Lung (tissue), 11 donors: ENCODE measurements at regions not wholly inside any gene's neighbourhood (a gene's known extent, or its start where the extent isn't known, plus 50 kb on each side); places are given as distances from the start of the nearest gene placed in this dataset.
"Not testable (repeated sequence)": the region's sequence is repeated elsewhere in the genome, so short reads cannot be mapped to it uniquely, and the experiment has no call there.

ENCODE experiments used
- ATAC-seq: fragments of 200-7000 bp; cut with Tn5 transposase; one replicate; pipeline ENCODE4 v1.9.1; 2020; ENCODE audit warnings: moderate number of reproducible peaks; ENCODE audit not compliant: insufficient read depth, low FRiP score
- DNase-seq, 3 donors: peaks; one replicate each; pipeline ENCODE4 v3.0.0-alpha.2; 2013 to 2017
- H3K27ac ChIP-seq, 2 donors: one replicate each; pipeline ENCODE4 v1.5.1; 2013; ENCODE audit warnings: mild to moderate bottlenecking in 2 of 2, moderate library complexity in 2 of 2, control low read depth in 1 of 2, inconsistent platforms in 1 of 2, low read depth in 1 of 2, low read length in 1 of 2
- H3K27me3 ChIP-seq, 3 donors: one replicate each; pipeline ENCODE4 v1.5.1; 2013; ENCODE audit warnings: low read length in 2 of 3; ENCODE audit not compliant: control insufficient read depth in 3 of 3, insufficient read depth in 3 of 3
- H3K36me3 ChIP-seq, 4 donors: one replicate each; pipeline ENCODE4 v1.5.1; 2013; ENCODE audit warnings: low read length in 4 of 4, mild to moderate bottlenecking in 1 of 4, moderate library complexity in 1 of 4; ENCODE audit not compliant: control insufficient read depth in 4 of 4, insufficient read depth in 4 of 4
- H3K4me1 ChIP-seq, 5 donors: one replicate each; pipeline ENCODE4 v1.5.1; 2013; ENCODE audit warnings: low read length in 5 of 5, mild to moderate bottlenecking in 2 of 5, moderate library complexity in 1 of 5; ENCODE audit not compliant: control insufficient read depth in 5 of 5, insufficient read depth in 5 of 5
- H3K4me3 ChIP-seq: one replicate; pipeline ENCODE4 v1.5.1; 2013; ENCODE audit warnings: mild to moderate bottlenecking, control low read depth, moderate library complexity
- H3K9ac ChIP-seq, 2 donors: one replicate each; pipeline ENCODE4 v1.5.1; 2013; ENCODE audit warnings: low read length in 2 of 2, control low read depth in 1 of 2; ENCODE audit not compliant: insufficient read depth in 1 of 2
- H3K9me3 ChIP-seq, 4 donors: one replicate each; pipeline ENCODE4 v1.5.1; 2013; ENCODE audit warnings: low read length in 3 of 4, mild to moderate bottlenecking in 1 of 4, moderate library complexity in 1 of 4; ENCODE audit not compliant: control insufficient read depth in 4 of 4, insufficient read depth in 3 of 4
- WGBS, 2 donors: extraction: QIAGEN DNeasy Blood & Tissue Kit; methylation state at CpG; one replicate each; pipeline ENCODE4 v1.1.7; 2013; 5-methylcytosine and 5-hydroxymethylcytosine counted together
- TF ChIP-seq, protein P1 (sequence below): IDR thresholded peaks from 2 replicates; pipeline ENCODE4 v1.5.1; 2012; ENCODE audit warnings: mild to moderate bottlenecking; ENCODE audit errors: control extremely low read depth, extremely low read depth
- donor health status: control.
- donor health status: control.
- donor health status: Bipolar disorder and iron deficiency.
- donor health status: healthy.
- donor health status: DM: yes; HTN: yes; CAD: no.

DNA sequence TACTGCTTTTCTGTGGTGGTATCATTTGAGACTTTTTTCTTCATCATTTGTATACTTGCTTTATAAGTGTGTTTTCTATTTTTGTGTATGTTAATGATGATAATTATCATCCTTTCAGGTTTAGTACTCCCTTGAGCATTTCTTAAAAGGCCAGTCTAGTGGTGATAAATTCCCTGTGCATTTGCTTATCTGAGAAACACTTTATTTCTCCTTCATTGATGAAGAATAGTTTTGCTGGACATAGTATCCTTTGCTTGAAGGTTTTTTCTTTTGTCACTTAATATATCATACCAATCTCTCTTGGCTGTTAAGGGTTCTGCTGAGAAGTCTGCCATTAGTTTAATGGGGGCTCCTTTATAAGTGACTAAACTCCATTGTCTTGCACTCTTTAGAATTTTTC is 123.2 kb upstream of the IRAK1BP1 start:
- Histone ChIP-seq H3K9ac (no peak overlapping the region), H3K27me3 (no peaks in the 10 kb centered on the region), H3K36me3 (no peaks in the 10 kb centered on the region), H3K27ac (no peak overlapping the region), H3K9me3 (peaks cover 0 to 6% (median 3%) of the 10 kb centered on the region in 4 donors), H3K4me3 (no peak overlapping the region), H3K4me1 (no peaks in the 10 kb centered on the region)
- no peak for ATAC-seq
- DNase-seq, result no peak
- TF ChIP-seq, protein P1, sequence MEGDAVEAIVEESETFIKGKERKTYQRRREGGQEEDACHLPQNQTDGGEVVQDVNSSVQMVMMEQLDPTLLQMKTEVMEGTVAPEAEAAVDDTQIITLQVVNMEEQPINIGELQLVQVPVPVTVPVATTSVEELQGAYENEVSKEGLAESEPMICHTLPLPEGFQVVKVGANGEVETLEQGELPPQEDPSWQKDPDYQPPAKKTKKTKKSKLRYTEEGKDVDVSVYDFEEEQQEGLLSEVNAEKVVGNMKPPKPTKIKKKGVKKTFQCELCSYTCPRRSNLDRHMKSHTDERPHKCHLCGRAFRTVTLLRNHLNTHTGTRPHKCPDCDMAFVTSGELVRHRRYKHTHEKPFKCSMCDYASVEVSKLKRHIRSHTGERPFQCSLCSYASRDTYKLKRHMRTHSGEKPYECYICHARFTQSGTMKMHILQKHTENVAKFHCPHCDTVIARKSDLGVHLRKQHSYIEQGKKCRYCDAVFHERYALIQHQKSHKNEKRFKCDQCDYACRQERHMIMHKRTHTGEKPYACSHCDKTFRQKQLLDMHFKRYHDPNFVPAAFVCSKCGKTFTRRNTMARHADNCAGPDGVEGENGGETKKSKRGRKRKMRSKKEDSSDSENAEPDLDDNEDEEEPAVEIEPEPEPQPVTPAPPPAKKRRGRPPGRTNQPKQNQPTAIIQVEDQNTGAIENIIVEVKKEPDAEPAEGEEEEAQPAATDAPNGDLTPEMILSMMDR, result no peak

- Histone ChIP-seq H3K9ac (no peak overlapping the region), H3K36me3 (no peaks in the 10 kb centered on the region), H3K27ac (no peak overlapping the region), H3K4me3 (no peak overlapping the region), H3K4me1 (no peaks in the 10 kb centered on the region), H3K27me3 (no peaks in the 10 kb centered on the region), H3K9me3 (peaks cover 0 to 6% (median 3%) of the 10 kb centered on the region in 4 donors)
- no peak for ATAC-seq
- DNase-seq, result no peak
- WGBS, 2 donors, result 88 to 92% methylated on average over 2 of the region's 2 CpGs
- TF ChIP-seq, protein P1, result no peak
Observed at GRCh38 chr6:78746457-78746856, 120.9 kb upstream of the IRAK1BP1 start.

DNA sequence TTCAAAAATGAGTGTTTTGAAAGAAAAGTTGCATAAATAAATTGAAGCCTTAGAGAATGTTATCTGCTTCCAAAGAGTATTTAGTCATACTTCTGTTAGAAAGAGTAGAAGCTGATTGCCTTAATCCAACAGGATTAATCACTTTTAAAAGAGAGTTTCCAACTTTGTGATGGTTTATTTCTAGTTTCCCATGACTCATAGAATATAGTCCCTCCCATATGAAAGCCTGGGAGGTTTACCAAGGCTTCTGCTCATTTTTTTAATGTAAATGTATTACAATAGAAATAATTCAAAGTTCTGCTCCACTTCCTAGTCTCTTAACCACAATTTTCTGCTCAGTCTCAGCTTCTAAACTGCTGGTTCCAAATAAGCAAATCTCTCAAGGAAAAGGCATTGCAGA is 118.0 kb upstream of the IRAK1BP1 start:
- Histone ChIP-seq H3K4me1 (no peaks in the 10 kb centered on the region), H3K9ac (no peak overlapping the region), H3K27me3 (no peaks in the 10 kb centered on the region), H3K36me3 (no peaks in the 10 kb centered on the region), H3K4me3 (no peak overlapping the region), H3K27ac (no peak overlapping the region), H3K9me3 (peaks cover 0 to 9% (median 4%) of the 10 kb centered on the region in 4 donors)
- DNase-seq (no peak), ATAC-seq (no peak)
- TF ChIP-seq, protein P1, result no peak

DNA sequence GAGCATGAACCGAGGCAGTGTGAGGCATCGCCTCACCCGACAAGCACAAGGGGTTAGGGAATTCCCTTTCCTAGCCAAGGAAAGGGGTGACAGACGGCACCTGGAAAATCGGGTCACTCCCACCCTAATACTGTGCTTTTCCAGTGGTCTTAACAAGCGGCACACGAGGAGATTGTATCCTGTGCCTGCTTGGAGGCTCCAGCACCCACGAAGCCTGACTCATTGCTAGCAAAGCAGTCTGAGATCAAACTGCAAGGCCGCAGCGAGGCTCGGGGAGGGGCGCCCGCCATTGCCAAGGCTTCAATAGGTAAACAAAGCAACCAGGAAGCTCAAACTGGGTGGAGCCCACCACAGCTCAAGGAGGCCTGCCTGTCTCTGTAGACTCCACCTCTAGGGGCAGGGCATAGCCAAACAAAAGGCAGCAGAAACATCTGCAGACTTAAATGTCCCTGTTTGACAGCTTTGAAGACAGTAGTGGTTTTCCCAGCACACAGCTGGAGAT is 109.0 kb upstream of the IRAK1BP1 start:
- not testable (repeated sequence) for DNase-seq, ATAC-seq, H3K9ac ChIP-seq, H3K36me3 ChIP-seq, H3K4me3 ChIP-seq, H3K27ac ChIP-seq, H3K9me3 ChIP-seq, H3K27me3 ChIP-seq, H3K4me1 ChIP-seq
- 79 to 88% methylated on average over 13 of the region's 13 CpGs for WGBS, 2 donors
